Right renal pelvis (tissue), 4 donors: ENCODE measurements at regions not wholly inside any gene's neighbourhood (a gene's known extent, or its start where the extent isn't known, plus 50 kb on each side); places are given as distances from the start of the nearest gene placed in this dataset.
A peak's percentile ranks its signal among the peaks of the same experiment; 100 is the strongest.

Experiments used
- DNase-seq, 4 donors: peaks; one replicate each; pipeline ENCODE4 v3.0.0-alpha.2; 2013; ENCODE audit warnings: low read depth in 4 of 4, low spot score in 3 of 4, missing footprints in 1 of 4

DNA sequence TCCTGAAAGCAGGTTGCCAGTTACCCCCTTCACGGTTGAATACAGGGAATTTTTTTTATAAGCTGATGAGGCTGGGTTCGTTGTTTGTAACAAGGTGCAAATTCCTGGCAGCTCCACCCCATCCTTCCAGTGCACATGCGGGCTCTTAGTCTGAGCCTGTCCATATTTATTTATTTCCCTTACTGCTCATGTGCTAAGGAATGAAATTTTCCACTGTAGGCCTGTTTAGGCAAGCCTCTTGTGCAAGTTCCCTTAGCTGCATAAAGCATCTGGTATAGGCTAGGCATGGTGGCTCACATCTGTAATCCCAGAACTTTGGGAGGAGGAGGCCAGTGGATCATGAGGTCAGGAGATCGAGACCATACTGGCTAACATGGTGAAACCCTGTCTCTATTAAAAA, 560.9 kb upstream of the PCDH9 start:
- DNase-seq, result no peak

DNA sequence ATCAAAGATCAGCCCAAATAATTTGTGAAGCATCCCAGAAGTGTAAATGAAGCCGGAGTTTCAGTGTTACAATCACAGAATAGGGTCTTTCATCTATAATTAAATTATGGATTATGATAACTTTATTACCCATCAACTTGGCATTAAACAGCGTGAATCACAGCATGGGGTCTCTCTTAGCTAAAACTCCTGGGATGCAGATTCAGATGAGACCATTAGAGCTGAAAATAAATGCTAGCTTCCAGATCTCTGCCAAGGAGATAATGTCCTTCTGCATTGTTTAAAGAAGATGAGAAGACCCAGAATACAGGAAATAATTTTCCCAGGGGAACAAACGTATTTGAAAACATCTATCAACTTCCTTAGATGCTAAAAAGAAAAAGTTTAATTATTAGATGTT, 546.0 kb upstream of the PCDH9 start:
- DNase-seq, result no peak

DNA sequence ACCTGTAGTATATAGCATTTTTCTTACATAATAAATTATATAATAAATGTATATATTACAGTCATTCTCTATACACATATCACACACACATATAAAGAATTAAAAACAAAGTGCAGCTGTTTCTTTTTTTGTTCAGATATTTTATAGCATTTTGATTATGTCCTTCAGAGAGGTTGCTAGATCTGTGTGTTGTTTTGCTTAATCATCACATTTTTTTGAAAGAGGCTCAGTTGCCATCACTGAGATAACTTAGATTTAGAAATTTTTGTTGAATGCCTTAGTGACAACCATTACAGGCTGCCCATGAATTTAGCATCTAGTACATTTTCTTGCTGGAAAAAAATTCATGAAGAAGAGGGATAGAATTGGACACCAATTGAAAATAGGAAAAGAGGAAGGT, 545.2 kb upstream of the PCDH9 start:
- no peak for DNase-seq

DNA sequence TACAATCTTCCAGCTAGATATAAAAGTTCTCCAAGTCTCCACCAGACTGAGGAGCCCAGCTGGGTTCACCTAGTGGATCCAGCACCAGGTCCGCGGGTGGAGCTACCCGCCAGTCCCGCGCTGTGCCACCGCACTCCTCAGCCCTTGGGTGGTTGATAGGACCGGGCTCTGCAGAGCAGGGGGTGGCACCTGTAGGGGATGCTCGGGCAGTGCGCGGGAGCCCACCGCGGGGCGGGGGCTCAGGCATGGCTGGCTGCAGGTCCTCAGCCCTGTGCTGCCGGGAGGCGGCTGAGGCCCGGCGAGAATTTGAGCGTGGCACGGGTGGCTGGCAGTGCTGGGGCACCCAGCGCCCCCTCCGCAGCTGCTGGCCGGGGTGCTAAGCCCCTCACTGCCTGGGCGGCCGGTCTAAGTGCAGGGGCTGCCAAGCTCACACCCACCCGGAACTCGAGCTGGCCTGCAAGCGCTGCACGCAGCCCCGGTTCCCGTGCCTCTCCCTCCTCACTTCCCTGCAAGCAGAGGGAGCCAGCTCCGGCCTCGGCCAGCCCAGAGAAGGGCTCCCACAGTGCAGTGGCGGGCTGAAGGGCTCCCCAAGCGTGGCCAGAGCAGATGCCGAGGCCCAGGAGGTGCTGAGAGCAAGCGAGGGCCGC, 542.8 kb upstream of the PCDH9 start:
- DNase-seq, result no peak

DNA sequence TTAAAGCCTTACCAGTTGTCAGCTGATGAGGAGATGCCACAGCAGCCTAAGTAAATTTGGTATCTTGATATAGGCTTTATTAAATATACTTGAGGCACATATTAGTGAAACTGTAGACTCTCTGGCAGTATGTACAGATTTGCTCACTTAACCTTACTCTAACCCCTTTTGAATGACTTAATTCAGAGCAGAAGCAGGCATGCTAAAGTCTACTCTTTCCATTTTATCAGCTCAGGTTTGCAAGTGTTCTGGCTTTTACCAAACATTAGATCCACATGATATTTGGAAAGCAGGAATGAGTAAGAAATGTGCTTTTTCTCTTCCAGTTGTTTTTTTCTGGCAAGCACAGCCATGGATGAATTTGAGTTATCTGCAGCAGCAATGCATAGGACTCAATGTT, 541.0 kb upstream of the PCDH9 start:
- no peak for DNase-seq

DNA sequence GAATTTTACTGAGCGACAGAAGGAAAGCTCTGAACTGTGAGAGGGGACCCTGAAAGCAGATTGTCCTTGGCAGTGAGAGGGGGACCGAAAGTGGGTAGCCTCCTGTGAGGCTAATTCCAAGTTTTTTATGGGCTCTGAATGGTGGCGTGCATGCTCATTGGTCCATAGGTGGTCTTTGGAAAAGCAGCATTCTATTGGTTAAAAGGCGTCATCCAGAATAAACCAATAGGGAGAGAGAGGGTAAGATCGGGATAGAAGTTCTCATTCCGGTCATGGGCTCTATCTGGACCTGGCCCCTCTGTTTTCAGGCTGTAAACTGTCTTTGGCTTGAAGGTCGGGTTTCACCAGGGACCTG, 539.8 kb upstream of the PCDH9 start:
- no peak for DNase-seq

DNA sequence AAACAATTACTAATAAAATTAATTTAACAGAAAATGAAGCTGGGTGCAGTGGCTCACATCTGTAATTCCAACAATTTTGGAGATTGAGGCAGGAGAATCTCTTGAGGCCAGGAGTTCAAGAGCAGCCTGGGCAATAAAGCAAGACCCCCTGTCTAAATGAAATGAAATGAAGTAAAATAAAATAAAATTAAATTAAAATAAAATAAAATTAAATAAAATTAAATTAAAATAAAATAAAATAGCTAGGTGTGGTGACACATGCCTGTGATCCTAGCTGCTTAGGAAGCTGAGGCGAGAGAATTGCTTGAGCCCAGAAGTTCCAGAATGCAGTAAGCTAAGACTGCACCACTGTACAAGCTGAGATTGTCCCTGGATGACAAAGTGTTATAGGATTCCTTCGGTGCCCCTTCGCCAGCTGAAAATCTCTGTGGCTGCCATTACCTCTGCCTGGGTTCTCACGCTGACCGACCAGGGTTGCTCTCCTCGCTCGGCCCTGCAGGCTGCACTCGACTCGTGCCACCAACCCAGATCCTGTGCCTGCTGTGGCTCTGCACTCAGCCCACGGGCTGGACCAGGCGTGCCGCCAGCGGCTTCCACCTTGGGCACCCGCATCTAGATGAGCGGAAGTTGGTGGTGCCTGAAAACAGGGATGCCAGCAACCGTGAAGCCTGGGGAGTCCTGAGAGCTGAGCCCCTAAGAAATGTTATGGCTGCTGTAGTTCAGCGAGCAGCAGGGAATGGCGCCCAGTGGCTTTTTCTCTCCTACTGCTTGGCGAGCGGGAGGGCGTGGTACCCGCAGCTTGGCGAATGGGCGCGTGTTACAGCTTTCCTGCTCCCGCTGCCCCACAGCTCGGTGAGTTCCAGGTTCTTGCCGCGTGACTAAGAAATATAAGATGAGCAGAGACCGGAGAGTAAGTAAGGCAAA, 539.2 kb upstream of the PCDH9 start:
- DNase-seq, result no peak

DNA sequence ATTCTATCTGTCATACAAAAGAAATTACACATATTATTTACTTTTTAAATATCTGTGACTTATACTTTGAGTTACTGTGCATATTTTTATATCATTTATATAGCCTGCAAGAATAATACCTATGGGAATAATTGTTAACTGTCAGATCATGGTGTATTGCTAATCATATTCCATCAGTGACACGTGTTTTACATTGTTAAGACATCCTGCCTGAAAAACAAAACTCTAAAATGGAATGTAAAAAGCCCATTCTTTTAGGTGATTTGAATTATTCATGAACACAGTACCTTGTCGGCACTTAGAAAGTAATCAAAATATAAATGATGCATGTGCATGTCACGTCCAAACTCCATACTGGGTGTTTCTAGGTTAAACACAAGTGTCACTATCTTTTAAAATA, 533.8 kb upstream of the PCDH9 start:
- DNase-seq, result no peak

DNA sequence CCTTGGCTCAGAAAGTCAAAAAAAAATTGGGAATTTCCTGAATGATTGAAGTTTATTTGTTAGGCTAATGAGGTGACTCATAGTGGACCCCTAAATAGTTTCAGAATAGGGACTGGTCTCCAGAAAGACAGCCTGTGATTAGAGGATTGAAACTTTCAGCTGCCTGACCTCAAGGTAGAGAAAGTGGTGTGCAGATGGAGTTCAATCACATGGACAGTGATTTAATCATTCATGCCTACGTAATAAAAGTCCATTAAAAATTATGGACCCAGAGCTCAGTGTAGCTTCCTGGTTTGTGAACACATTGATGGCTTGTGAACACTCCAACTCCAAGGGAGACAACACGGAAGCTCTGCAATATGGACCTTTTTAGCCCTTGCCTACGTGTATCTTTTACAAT, 533.2 kb upstream of the PCDH9 start:
- no peak for DNase-seq

DNA sequence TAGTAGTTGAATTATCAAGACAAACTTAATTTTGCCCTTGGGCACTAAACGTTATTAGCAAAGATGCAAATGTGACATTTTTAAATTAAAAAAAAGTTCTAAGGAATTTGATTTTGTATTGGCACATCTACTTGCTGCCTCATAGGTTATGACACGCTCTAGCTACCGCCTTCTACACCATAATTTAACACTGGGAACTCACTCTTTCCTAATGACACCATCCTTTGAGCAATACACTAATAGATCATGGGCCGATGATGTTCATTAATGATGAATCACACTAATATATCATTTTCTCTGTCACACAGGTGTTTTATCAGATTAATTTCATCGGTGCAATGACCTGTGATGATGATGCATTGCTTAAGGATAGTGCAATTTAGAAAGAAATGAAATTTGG, 528.8 kb upstream of the PCDH9 start:
- DNase-seq, result no peak

DNA sequence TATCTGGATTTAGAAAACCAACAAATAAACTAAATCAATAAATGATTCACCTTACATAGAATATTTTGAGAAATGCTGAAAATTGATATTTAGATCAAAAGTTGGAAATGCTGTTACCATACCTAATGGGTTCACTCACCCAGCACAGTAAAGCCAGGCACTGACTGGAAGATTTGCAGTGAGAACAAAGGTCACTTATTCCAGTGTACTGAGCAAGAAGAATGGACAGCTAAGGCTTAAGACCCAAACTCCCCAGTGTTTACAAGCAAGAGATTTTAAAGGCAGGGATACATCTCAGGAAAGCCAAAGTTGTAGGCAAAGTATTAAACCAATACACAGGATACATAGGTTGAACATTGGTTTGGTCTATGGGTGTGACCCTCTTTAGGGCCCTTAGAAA, 523.9 kb upstream of the PCDH9 start:
- DNase-seq, result no peak

DNA sequence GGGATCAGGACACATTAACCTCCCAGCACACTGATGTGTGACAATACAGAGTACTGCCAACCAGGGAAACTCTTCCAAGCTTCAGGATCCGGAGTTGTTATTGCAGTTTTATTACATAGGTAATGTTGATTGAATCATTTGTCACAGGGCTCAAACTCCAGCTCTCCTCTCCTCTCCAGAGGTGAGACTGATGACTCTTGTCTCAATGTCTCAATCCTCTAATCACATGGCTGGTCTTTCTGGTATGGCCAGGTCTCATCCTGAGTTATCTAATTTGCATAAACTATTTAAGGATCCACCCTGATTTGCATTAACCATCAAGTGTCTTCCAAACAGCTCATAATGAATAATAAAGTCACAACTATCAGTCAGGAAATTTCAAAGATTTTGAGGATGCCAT, 522.6 kb upstream of the PCDH9 start:
- no peak for DNase-seq

DNA sequence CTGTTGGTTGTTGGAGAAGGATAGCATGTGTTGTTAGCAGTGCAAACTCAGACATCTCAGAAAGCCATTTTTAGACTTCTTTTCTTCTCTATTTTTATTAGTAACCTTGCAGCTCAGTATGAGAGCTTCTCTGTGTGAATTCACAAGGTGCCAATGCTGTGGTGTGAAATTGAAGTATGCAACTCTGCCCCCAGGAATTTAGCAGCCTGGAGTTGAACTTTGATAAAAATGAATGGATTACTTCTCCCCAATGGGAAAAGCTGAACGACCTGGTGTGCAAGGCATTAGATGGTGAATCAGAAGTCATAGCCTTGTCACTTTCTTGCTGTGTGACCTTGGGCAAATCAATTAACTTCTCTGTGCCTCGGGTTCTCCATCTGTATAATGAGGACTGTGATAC, 512.3 kb upstream of the PCDH9 start:
- DNase-seq, result no peak

DNA sequence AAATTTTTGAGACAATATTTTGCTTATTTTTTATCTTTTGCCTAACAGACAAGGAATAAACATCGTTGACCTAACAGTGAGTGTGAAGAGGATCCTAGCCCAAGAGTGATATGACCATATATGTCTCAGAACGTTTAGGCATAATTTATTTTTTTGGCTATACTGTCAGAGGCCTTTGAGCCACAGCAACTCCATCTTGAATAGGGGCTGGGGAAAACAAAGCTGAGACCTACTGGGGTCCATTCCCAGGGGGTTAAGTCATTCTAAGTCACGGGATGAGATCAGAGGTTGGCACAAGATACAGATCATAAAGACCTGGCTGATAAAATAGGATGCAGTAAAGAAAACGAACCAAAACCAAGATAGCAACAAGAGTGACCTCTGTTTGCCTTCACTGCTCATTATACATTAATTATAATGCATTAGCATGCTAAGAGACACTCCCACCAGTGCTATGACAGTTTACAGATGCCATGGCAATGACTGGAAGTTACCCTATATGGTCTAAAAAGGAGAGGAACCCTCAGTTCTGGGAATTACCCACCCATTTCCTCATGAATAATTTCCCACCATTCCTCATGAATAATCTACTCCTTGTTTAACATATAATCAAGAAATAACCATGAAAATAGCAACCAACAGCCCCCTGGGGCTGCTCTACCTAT, 510.9 kb upstream of the PCDH9 start:
- DNase-seq, result no peak

DNA sequence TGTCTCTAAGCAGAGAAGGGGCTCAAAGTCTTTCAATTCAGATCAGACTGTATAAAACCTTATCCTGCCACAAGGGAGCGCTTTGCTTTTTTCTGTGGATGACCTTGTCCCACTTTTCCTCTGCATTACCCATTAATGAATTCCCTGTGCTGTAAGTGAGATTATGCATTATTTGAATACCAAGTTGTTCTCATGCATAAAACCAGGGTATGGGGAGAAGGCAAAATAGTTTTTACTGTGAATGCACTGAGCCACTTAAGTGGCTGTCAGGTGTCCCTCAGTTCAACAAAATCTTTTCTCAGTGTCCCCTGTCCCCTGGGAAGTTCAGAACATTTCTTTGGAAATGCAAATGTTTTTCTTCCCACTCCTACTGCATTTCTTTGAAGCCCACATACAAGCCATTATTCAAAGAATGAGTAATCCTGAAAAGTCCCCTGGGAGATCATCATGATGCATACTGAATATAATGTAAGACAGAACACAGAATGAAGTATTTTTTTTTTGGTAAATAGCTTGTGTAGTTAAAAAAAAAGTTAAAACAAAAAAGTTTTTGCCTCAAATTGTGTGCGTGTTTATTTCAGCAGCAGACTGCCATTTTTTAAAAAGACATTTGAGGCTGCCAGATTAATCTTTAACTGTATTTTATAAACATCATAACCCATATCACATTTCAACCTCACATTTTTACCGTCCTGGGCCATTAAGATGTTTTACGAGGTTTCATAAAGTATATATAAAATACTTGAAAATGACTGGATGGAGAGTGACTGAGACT, 506.7 kb upstream of the PCDH9 start:
- DNase-seq, result peak; percentile 29 to 61 (median 46)

DNA sequence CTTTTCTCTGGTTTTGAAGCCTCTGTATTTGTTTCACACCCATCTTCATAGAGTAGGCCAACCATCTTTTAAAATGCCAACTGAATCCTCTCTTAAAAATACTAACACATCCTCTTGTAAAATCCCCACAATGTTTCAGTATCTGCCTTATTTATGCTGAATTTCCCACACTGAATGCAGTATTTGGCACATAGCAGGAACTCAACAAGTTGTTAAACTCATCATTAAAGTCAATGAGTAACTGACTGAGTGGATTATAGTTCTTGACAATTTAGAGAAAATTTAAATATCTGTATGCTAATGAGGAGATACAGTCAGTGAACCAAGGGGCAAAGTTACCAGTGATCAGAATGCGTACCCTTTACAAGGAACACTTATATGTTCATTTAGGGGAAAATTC, 505.5 kb upstream of the PCDH9 start:
- DNase-seq, result no peak

DNA sequence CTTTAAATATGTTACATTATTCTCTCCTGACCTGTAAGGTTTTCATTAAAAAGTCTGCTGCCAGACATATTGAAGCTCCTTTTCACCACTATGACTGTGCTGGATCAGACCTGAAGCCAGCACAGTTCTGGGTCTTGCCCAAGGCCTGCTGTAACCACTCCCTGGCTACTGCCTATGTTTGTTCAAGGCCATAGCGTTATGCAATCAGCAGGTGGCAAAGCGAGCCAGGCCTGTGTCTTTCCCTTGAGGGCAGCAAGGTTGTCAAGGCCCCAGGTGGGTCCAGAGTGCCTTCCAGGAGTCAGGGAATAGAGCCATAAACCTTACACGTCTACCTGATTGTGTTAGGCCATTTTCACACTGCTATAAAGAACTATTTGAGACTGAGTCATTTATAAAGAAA, 496.8 kb upstream of the PCDH9 start:
- DNase-seq, result no peak

DNA sequence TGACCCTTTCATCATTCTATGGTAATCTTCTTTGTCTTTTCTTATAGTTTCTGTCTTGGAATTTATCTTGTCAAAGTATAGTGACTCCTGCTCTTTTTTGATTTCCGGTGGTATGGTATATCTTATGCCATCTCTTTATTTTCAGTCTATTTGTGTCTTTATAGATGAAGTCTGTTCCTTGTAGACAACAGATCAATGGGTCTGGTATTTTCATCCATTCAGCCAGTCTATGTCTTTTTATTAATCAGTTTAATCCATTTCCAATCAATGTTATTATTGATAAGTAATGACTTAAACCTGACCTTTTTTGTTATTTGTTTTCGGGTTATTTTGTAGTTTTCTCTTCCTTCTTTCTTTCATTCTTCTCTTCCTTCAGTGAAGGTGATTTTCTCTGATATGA, 495.9 kb upstream of the PCDH9 start:
- DNase-seq, result no peak

DNA sequence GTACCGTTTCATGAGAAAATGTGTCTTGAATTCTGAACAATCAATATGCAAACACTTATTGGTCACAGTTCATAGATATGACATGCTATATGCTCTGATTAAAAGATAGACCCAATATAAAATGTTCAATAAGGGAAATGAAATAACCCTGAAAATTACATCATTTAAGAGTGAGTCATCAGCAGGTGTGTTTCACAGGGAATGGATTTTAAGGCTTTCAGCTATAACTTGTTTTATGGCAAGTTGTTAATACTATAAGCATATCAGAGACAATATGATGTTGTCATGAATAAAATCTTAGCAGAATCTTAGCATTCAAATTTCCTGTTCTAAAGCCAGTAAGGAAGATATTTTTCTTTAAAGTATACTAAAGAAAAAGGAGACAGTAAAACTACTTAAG, 483.4 kb upstream of the PCDH9 start:
- no peak for DNase-seq

DNA sequence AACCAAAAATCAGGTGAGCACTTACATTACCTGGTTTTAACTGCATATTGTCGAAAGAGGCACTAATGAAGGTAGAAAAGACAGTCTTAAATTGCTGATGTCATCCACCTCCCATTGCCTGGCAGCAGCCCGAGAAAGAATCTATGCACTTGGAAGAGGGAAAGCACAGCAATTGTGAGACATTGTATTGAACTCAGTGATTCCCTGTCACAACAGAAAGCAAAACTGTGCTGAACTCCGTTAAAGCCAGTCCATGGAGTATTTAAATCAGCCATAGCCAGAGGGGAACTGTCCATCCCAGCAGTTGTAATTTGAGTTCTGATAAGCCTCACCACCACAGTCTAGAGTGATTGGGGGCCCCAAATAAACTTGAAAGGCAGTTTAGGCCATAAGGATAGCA, 466.6 kb upstream of the PCDH9 start:
- no peak for DNase-seq

DNA sequence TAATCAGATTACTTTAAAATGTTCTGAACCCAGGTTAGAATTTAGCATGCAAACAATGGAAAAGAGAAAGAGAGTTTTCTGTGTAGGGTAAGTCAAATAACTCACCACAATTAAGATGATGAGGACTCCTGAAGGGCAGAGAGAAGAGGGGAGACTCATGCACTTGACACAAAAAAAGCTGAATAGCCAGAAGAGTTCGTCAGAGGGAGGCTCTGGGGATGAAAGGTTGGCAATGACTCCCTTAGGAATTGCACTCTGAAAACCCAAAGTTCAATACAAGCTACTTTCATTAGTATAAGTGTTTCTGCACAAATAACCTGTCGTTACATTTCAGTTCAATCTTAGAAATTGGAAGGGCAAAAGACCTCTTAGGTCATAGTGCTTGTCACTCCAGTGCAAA, 434.4 kb upstream of the PCDH9 start:
- DNase-seq, result no peak
